A673 (cell line): ENCODE measurements at regions not wholly inside any gene's neighbourhood (a gene's known extent, or its start where the extent isn't known, plus 50 kb on each side); places are given as distances from the start of the nearest gene placed in this dataset.

Source experiments
- EZH2 ChIP-seq: fragments of 200-600 bp; sonication (generic); IDR thresholded peaks from 2 replicates; pipeline ENCODE4 v1.6.1; 2017; ENCODE audit warnings: borderline replicate concordance, low read depth, mild to moderate bottlenecking, mixed read lengths, antibody characterized with exemption, low read length; ENCODE audit not compliant: poor library complexity, severe bottlenecking
- TF ChIP-seq, protein P1 (sequence below): fragments of 300-800, 200-600 bp; sonication (generic); conservative IDR thresholded peaks from 2 replicates; pipeline ENCODE4 v1.5.1; 2017; ENCODE audit warnings: low read depth, mild to moderate bottlenecking, antibody characterized with exemption, low read length, moderate library complexity, mixed read lengths

DNA sequence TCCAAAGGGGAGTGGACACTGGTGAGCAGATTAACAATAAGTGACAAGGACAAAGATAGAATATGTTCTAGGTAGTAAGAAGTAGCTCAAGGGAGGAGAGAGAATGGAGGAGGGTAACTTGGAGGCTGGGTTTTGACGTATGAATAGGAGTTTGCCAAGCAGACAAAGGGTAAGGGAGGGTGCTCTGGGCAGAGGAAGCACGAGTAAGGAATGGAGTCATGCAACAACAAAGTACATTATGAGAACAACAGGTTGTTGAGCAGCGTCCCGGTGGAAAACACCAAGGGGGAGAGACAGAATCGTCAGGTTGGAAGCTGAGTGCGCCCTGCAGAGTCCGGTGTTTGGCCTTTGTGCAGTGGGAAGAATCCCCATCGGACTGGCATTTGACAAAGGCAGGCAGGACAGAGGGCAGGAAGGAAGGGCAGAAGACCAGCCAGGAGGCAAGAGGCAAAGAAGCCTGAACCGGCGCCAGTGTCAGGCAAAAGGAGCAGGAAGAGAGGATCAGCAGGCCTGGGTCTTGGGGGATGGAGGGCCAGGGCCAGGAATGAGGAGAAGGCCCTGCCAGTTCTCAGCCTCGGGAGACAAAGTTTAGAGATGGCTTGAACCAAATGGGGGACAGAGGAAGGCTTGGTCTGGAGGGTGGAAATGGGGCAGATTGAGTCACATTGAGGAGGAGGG lies 134.3 kb upstream of the TNRC6C start:
- TF ChIP-seq, protein P1, sequence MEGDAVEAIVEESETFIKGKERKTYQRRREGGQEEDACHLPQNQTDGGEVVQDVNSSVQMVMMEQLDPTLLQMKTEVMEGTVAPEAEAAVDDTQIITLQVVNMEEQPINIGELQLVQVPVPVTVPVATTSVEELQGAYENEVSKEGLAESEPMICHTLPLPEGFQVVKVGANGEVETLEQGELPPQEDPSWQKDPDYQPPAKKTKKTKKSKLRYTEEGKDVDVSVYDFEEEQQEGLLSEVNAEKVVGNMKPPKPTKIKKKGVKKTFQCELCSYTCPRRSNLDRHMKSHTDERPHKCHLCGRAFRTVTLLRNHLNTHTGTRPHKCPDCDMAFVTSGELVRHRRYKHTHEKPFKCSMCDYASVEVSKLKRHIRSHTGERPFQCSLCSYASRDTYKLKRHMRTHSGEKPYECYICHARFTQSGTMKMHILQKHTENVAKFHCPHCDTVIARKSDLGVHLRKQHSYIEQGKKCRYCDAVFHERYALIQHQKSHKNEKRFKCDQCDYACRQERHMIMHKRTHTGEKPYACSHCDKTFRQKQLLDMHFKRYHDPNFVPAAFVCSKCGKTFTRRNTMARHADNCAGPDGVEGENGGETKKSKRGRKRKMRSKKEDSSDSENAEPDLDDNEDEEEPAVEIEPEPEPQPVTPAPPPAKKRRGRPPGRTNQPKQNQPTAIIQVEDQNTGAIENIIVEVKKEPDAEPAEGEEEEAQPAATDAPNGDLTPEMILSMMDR: no peak
- TF ChIP-seq EZH2: no peak
